ENCODE measurements at regions not wholly inside any gene's neighbourhood (a gene's known extent, or its start where the extent isn't known, plus 50 kb on each side); places are given as distances from the start of the nearest gene placed in this dataset.

GRCh38 chr2:145546091-145546490 is 1026.2 kb upstream of the ZEB2 start:
- no peak for FAIRE-seq
- Histone ChIP-seq H3K9ac (ENCODE audit: low read length in 3 of 3) (no peak overlapping the region), H3K27ac (ENCODE audit: low read depth in 2 of 2, low read length in 2 of 2) (no peak overlapping the region), H3K4me3 (ENCODE audit: low read length in 3 of 3) (no peak overlapping the region), H3K36me3 (ENCODE audit: control insufficient read depth in 2 of 3, insufficient read depth in 3 of 3, low read length in 3 of 3) (no peaks in the 10 kb centered on the region), H3K27me3 (ENCODE audit: control insufficient read depth, insufficient read depth, low read length) (no peaks in the 10 kb centered on the region), H3K9me3 (ENCODE audit: control insufficient read depth in 2 of 3, insufficient read depth in 1 of 3, low read length in 3 of 3) (peaks cover 0 to 2% (median 0%) of the 10 kb centered on the region in 3 donors), H3K4me1 (ENCODE audit: control insufficient read depth in 2 of 3, insufficient read depth in 2 of 3, low read depth in 1 of 3, low read length in 3 of 3) (no peaks in the 10 kb centered on the region)
- no peak for DNase-seq
- TF ChIP-seq CTCF (IDR thresholded peaks at IDR 0.05; ENCODE audit: borderline replicate concordance, extremely low read depth, insufficient read depth): no peak
- intact Hi-C loops (cut with DNase I): no loop called here

GRCh38 chr2:145543856-145544255 is 1023.9 kb upstream of the ZEB2 start:
- H3K4me3 ChIP-seq (ENCODE audit: low read length in 3 of 3): no peak overlapping the region
- intact Hi-C loops (cut with DNase I): no loop called here
- H3K27me3 ChIP-seq (ENCODE audit: control insufficient read depth, insufficient read depth, low read length): no peaks in the 10 kb centered on the region
- no peaks in the 10 kb centered on the region for H3K4me1 ChIP-seq (ENCODE audit: control insufficient read depth in 2 of 3, insufficient read depth in 2 of 3, low read depth in 1 of 3, low read length in 3 of 3)
- no peaks in the 10 kb centered on the region for H3K36me3 ChIP-seq (ENCODE audit: control insufficient read depth in 2 of 3, insufficient read depth in 3 of 3, low read length in 3 of 3)
- no peak for TF ChIP-seq CTCF (IDR thresholded peaks at IDR 0.05; ENCODE audit: borderline replicate concordance, extremely low read depth, insufficient read depth)
- DNase-seq: no peak
- FAIRE-seq: no peak
- H3K9me3 ChIP-seq (ENCODE audit: control insufficient read depth in 2 of 3, insufficient read depth in 1 of 3, low read length in 3 of 3): peaks cover 0 to 2% (median 0%) of the 10 kb centered on the region in 3 donors
- no peak overlapping the region for H3K9ac ChIP-seq (ENCODE audit: low read length in 3 of 3)
- H3K27ac ChIP-seq (ENCODE audit: low read depth in 2 of 2, low read length in 2 of 2): no peak overlapping the region

GRCh38 chr2:145543155-145543554 is 1023.2 kb upstream of the ZEB2 start:
- Histone ChIP-seq H3K27me3 (ENCODE audit: control insufficient read depth, insufficient read depth, low read length) (no peaks in the 10 kb centered on the region), H3K9me3 (ENCODE audit: control insufficient read depth in 2 of 3, insufficient read depth in 1 of 3, low read length in 3 of 3) (peaks cover 0 to 2% (median 0%) of the 10 kb centered on the region in 3 donors), H3K4me3 (ENCODE audit: low read length in 3 of 3) (no peak overlapping the region), H3K27ac (ENCODE audit: low read depth in 2 of 2, low read length in 2 of 2) (no peak overlapping the region), H3K36me3 (ENCODE audit: control insufficient read depth in 2 of 3, insufficient read depth in 3 of 3, low read length in 3 of 3) (no peaks in the 10 kb centered on the region), H3K4me1 (ENCODE audit: control insufficient read depth in 2 of 3, insufficient read depth in 2 of 3, low read depth in 1 of 3, low read length in 3 of 3) (no peaks in the 10 kb centered on the region), H3K9ac (ENCODE audit: low read length in 3 of 3) (no peak overlapping the region)
- DNase-seq (no peak), FAIRE-seq (no peak)
- no peak for TF ChIP-seq CTCF (IDR thresholded peaks at IDR 0.05; ENCODE audit: borderline replicate concordance, extremely low read depth, insufficient read depth)
- intact Hi-C loops (cut with DNase I): no loop called here

DNA sequence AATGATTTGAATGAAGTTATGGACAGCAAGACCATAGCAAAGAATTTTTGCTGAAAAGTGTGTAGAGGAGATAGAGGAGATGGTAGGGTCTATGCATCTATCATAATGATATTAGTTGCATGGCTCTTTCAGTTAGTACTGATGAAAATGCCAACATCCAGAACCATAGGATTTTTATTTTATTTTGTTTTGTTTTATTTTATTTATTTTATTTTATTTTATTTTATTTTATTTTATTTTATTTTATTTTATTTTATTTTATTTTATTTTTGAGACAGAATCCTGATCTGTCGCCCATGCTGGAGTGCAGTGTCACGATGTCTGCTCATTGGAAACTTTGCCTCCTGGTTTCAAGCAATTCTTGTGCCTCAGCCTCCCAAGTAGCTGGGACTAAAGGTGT is 1021.1 kb upstream of the ZEB2 start:
- H3K9ac ChIP-seq (ENCODE audit: low read length in 3 of 3): no peak overlapping the region
- no peaks in the 10 kb centered on the region for H3K36me3 ChIP-seq (ENCODE audit: control insufficient read depth in 2 of 3, insufficient read depth in 3 of 3, low read length in 3 of 3)
- H3K27ac ChIP-seq (ENCODE audit: low read depth in 2 of 2, low read length in 2 of 2): no peak overlapping the region
- H3K9me3 ChIP-seq (ENCODE audit: control insufficient read depth in 2 of 3, insufficient read depth in 1 of 3, low read length in 3 of 3): peaks cover 0 to 2% (median 0%) of the 10 kb centered on the region in 3 donors
- DNase-seq: no peak
- H3K4me1 ChIP-seq (ENCODE audit: control insufficient read depth in 2 of 3, insufficient read depth in 2 of 3, low read depth in 1 of 3, low read length in 3 of 3): no peaks in the 10 kb centered on the region
- no peak for FAIRE-seq
- no peak for TF ChIP-seq CTCF (IDR thresholded peaks at IDR 0.05; ENCODE audit: borderline replicate concordance, extremely low read depth, insufficient read depth)
- intact Hi-C loops (cut with DNase I): no loop called here
- H3K27me3 ChIP-seq (ENCODE audit: control insufficient read depth, insufficient read depth, low read length): no peaks in the 10 kb centered on the region
- H3K4me3 ChIP-seq (ENCODE audit: low read length in 3 of 3): no peak overlapping the region

Data from kidney (tissue), 13 donors.